WTC11 (cell line): ENCODE measurements at regions not wholly inside any gene's neighbourhood (a gene's known extent, or its start where the extent isn't known, plus 50 kb on each side); places are given as distances from the start of the nearest gene placed in this dataset.

Source experiments
- ATAC-seq: fragments of 200-7000 bp; cut with Tn5 transposase; 2 replicates; pipeline ENCODE4 v1.10.0; 2021; ENCODE audit warnings: mild to moderate bottlenecking, moderate library complexity
- CTCF ChIA-PET: fragments of 300-600 bp; sonication (Branson Sonifier 250); formaldehyde crosslinking; loops from one replicate; lab custom pipeline; 2021; ENCODE audit warnings: antibody characterized with exemption; lab: Charles Lee
- POLR2A ChIA-PET: fragments of 350-600 bp; sonication (Branson Sonifier 250); formaldehyde crosslinking; loops from one replicate; lab custom pipeline; 2021; ENCODE audit warnings: antibody characterized with exemption; lab: Charles Lee
- DNase-seq: peaks from one replicate; pipeline ENCODE4 v3.0.0; 2021; ENCODE audit warnings: low spot score
- H3K27ac Mint-ChIP-seq: 2 replicates; pipeline ENCODE4 v1.8.0; 2021; ENCODE audit warnings: mixed read lengths
- H3K27me3 Mint-ChIP-seq: 2 replicates; pipeline ENCODE4 v1.8.0; 2021; ENCODE audit warnings: low read depth, mild to moderate bottlenecking, moderate library complexity, mixed read lengths
- H3K36me3 Mint-ChIP-seq: 2 replicates; pipeline ENCODE4 v1.8.0; 2021; ENCODE audit warnings: mixed read lengths
- H3K4me1 Mint-ChIP-seq: 2 replicates; pipeline ENCODE4 v1.8.0; 2022; ENCODE audit warnings: mixed read lengths
- H3K4me3 Mint-ChIP-seq: 2 replicates; pipeline ENCODE4 v1.8.0; 2021; ENCODE audit warnings: mild to moderate bottlenecking, moderate library complexity, mixed read lengths
- H3K9me3 Mint-ChIP-seq: 2 replicates; pipeline ENCODE4 v1.8.0; 2021; ENCODE audit warnings: mixed read lengths
- CBFB ChIP-seq: sonication (generic); formaldehyde crosslinking; IDR thresholded peaks from 2 replicates; pipeline ENCODE4 v1.8.1; 2022; ENCODE audit warnings: mild to moderate bottlenecking, low read depth, missing genetic modification reagents
- CREB1 ChIP-seq: sonication (generic); formaldehyde crosslinking; IDR thresholded peaks from 2 replicates; pipeline ENCODE4 v1.8.0; 2023; ENCODE audit warnings: mild to moderate bottlenecking, missing genetic modification reagents
- GRHL2 ChIP-seq: fragments of 250-450 bp; sonication (Bioruptor Pico); IDR thresholded peaks from 2 replicates; pipeline ENCODE4 v1.8.0; 2022; ENCODE audit warnings: mild to moderate bottlenecking, moderate library complexity; ENCODE audit not compliant: insufficient replicate concordance, severe bottlenecking
- NFE2L1 ChIP-seq: sonication (generic); formaldehyde crosslinking; IDR thresholded peaks from 2 replicates; pipeline ENCODE4 v1.8.1; 2023; ENCODE audit warnings: missing genetic modification reagents
- NR3C1 ChIP-seq: sonication (generic); formaldehyde crosslinking; conservative IDR thresholded peaks from 2 replicates; pipeline ENCODE4 v1.8.1; 2023; ENCODE audit warnings: low read depth, mild to moderate bottlenecking, missing genetic modification reagents
- TCF7 ChIP-seq: sonication (generic); formaldehyde crosslinking; IDR thresholded peaks from 2 replicates; pipeline ENCODE4 v1.8.0; 2022; ENCODE audit warnings: mild to moderate bottlenecking, low read depth, missing genetic modification reagents, moderate library complexity
- TP53 ChIP-seq: sonication (generic); formaldehyde crosslinking; IDR thresholded peaks from 2 replicates; pipeline ENCODE4 v1.8.1; 2023; ENCODE audit warnings: mild to moderate bottlenecking, missing genetic modification reagents
- ZBTB21 ChIP-seq: sonication (generic); formaldehyde crosslinking; IDR thresholded peaks from 2 replicates; pipeline ENCODE4 v1.8.1; 2023; ENCODE audit warnings: mild to moderate bottlenecking, missing genetic modification reagents, borderline replicate concordance
- ZNF121 ChIP-seq: sonication (generic); formaldehyde crosslinking; IDR thresholded peaks from 2 replicates; pipeline ENCODE4 v1.8.0; 2023; ENCODE audit warnings: missing genetic modification reagents
- TF ChIP-seq, protein P1 (sequence below): sonication (generic); formaldehyde crosslinking; IDR thresholded peaks from 2 replicates; pipeline ENCODE4 v1.8.1; 2023; ENCODE audit warnings: mild to moderate bottlenecking, missing genetic modification reagents, moderate library complexity
- TF ChIP-seq, protein P2 (sequence below): sonication (generic); formaldehyde crosslinking; IDR thresholded peaks from 2 replicates; pipeline ENCODE4 v1.8.0; 2022; ENCODE audit warnings: mild to moderate bottlenecking, missing genetic modification reagents
- TF ChIP-seq, protein P3 (sequence below): fragments of 250-450 bp; sonication (Bioruptor Pico); IDR thresholded peaks from 2 replicates; pipeline ENCODE4 v2.1.2; 2022; ENCODE audit warnings: mild to moderate bottlenecking, moderate library complexity
- TF ChIP-seq, protein P4 (sequence below): sonication (generic); formaldehyde crosslinking; IDR thresholded peaks from 2 replicates; pipeline ENCODE4 v1.8.0; 2022; ENCODE audit warnings: mild to moderate bottlenecking, missing genetic modification reagents
- TF ChIP-seq, protein P5 (sequence below): sonication (generic); formaldehyde crosslinking; IDR thresholded peaks from 2 replicates; pipeline ENCODE4 v1.8.0; 2022; ENCODE audit warnings: mild to moderate bottlenecking, missing genetic modification reagents
- TF ChIP-seq, protein P6 (sequence below): fragments of 250-450 bp; sonication (Bioruptor Pico); IDR thresholded peaks from 2 replicates; pipeline ENCODE4 v1.9.0; 2021; ENCODE audit warnings: mild to moderate bottlenecking
- TF ChIP-seq, protein P7 (sequence below): fragments of 250-450 bp; sonication (Bioruptor Pico); IDR thresholded peaks from 2 replicates; pipeline ENCODE4 v1.9.0; 2021; ENCODE audit warnings: mild to moderate bottlenecking

DNA sequence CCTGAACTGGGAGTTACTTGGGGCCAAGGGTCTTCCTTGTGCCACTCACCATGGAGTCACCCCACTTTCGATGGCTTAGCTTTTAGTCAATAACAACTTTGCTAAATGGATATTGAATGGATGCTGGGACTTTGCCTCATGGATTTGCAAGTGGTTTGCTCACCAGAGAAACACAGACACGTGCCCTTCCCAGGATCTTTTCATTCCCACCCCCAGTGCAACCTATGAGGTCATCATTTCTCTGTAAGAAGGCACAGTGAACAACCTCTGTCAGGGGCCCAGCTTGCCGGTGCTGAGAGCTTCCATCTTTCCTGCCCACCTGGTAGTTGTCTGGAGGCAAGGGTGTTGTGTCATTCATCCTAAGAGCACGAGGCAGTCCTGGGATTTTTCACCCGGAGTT, 256.8 kb upstream of the PMEPA1 start:
- Mint-ChIP-seq H3K27me3 (peaks cover 3% of the 10 kb centered on the region; the same call in 1 of the 2 replicates), H3K9me3 (peaks cover 15% of the 10 kb centered on the region), H3K27ac (no peak overlapping the region), H3K36me3 (no peaks in the 10 kb centered on the region), H3K4me1 (no peaks in the 10 kb centered on the region; the same call in 1 of the 2 replicates), H3K4me3 (no peak overlapping the region)
- no peak for ATAC-seq
- no peak for DNase-seq
- TF ChIP-seq ZNF121 (CRISPR knock-in tag) (no peak), NFE2L1 (CRISPR knock-in tag) (no peak), CREB1 (CRISPR knock-in tag) (no peak), TP53 (no peak)
- TF ChIP-seq, protein P1, sequence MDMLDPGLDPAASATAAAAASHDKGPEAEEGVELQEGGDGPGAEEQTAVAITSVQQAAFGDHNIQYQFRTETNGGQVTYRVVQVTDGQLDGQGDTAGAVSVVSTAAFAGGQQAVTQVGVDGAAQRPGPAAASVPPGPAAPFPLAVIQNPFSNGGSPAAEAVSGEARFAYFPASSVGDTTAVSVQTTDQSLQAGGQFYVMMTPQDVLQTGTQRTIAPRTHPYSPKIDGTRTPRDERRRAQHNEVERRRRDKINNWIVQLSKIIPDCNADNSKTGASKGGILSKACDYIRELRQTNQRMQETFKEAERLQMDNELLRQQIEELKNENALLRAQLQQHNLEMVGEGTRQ (CRISPR knock-in tag), result no peak
- TF ChIP-seq, protein P2, sequence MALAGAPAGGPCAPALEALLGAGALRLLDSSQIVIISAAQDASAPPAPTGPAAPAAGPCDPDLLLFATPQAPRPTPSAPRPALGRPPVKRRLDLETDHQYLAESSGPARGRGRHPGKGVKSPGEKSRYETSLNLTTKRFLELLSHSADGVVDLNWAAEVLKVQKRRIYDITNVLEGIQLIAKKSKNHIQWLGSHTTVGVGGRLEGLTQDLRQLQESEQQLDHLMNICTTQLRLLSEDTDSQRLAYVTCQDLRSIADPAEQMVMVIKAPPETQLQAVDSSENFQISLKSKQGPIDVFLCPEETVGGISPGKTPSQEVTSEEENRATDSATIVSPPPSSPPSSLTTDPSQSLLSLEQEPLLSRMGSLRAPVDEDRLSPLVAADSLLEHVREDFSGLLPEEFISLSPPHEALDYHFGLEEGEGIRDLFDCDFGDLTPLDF (CRISPR knock-in tag), result no peak
- TF ChIP-seq, protein P3, sequence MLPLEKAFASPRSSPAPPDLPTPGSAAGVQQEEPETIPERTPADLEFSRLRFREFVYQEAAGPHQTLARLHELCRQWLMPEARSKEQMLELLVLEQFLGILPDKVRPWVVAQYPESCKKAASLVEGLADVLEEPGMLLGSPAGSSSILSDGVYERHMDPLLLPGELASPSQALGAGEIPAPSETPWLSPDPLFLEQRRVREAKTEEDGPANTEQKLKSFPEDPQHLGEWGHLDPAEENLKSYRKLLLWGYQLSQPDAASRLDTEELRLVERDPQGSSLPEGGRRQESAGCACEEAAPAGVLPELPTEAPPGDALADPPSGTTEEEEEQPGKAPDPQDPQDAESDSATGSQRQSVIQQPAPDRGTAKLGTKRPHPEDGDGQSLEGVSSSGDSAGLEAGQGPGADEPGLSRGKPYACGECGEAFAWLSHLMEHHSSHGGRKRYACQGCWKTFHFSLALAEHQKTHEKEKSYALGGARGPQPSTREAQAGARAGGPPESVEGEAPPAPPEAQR (CRISPR knock-in tag), result no peak
- TF ChIP-seq, protein P4, sequence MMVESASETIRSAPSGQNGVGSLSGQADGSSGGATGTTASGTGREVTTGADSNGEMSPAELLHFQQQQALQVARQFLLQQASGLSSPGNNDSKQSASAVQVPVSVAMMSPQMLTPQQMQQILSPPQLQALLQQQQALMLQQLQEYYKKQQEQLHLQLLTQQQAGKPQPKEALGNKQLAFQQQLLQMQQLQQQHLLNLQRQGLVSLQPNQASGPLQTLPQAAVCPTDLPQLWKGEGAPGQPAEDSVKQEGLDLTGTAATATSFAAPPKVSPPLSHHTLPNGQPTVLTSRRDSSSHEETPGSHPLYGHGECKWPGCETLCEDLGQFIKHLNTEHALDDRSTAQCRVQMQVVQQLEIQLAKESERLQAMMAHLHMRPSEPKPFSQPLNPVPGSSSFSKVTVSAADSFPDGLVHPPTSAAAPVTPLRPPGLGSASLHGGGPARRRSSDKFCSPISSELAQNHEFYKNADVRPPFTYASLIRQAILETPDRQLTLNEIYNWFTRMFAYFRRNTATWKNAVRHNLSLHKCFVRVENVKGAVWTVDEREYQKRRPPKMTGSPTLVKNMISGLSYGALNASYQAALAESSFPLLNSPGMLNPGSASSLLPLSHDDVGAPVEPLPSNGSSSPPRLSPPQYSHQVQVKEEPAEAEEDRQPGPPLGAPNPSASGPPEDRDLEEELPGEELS (CRISPR knock-in tag), result no peak
- POLR2A ChIA-PET, result interaction anchor here (0.6 kb wide), 1 partner anchor 295 kb away, joined by 3 read pairs; no protein-coding TSS in a partner anchor
- CTCF ChIA-PET, result interaction anchor here (1.1 kb wide), 1 partner anchor 20 kb away, joined by 3 read pairs; no protein-coding TSS in a partner anchor

DNA sequence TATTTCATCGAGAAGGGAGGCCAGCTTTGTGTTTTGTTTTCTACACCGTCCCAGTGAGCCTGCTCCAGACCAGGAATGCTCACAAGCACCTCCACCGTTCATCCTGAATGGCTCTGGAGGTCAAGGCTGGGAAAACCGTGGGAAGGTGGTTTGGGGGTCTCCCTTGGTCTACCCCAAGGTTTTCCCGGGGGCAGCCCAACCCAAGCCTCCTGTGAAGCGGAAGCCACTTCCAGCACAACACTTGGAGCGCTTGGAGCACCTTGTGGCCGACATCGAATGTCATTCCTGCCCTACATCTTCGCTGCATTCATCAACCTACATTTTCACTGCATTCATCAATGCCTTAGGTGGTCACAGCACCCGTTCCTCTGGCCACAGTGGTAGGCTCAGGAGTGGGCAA, 255.6 kb upstream of the PMEPA1 start:
- peaks cover 3% of the 10 kb centered on the region; the same call in 1 of the 2 replicates for H3K27me3 Mint-ChIP-seq
- H3K36me3 Mint-ChIP-seq, result no peaks in the 10 kb centered on the region
- ChIA-PET POLR2A (no interaction called here), CTCF (interaction anchor here (0.6 kb wide), 1 partner anchor 64 kb away, joined by 5 read pairs; no protein-coding TSS in a partner anchor)
- ATAC-seq (no peak), DNase-seq (no peak)
- peaks cover 11% of the 10 kb centered on the region for H3K9me3 Mint-ChIP-seq
- H3K4me1 Mint-ChIP-seq, result no peaks in the 10 kb centered on the region; the same call in 1 of the 2 replicates
- no peak overlapping the region for H3K4me3 Mint-ChIP-seq
- H3K27ac Mint-ChIP-seq, result no peak overlapping the region
- TF ChIP-seq CBFB (CRISPR knock-in tag) (no peak), NR3C1 (CRISPR knock-in tag) (no peak), GRHL2 (CRISPR knock-in tag) (no peak), ZBTB21 (CRISPR knock-in tag) (no peak), TCF7 (CRISPR knock-in tag) (no peak), ZNF121 (CRISPR knock-in tag) (no peak)
- TF ChIP-seq, protein P5, sequence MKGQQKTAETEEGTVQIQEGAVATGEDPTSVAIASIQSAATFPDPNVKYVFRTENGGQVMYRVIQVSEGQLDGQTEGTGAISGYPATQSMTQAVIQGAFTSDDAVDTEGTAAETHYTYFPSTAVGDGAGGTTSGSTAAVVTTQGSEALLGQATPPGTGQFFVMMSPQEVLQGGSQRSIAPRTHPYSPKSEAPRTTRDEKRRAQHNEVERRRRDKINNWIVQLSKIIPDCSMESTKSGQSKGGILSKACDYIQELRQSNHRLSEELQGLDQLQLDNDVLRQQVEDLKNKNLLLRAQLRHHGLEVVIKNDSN, result no peak
- TF ChIP-seq, protein P6, sequence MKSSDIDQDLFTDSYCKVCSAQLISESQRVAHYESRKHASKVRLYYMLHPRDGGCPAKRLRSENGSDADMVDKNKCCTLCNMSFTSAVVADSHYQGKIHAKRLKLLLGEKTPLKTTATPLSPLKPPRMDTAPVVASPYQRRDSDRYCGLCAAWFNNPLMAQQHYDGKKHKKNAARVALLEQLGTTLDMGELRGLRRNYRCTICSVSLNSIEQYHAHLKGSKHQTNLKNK (CRISPR knock-in tag), result no peak
- TF ChIP-seq, protein P7, sequence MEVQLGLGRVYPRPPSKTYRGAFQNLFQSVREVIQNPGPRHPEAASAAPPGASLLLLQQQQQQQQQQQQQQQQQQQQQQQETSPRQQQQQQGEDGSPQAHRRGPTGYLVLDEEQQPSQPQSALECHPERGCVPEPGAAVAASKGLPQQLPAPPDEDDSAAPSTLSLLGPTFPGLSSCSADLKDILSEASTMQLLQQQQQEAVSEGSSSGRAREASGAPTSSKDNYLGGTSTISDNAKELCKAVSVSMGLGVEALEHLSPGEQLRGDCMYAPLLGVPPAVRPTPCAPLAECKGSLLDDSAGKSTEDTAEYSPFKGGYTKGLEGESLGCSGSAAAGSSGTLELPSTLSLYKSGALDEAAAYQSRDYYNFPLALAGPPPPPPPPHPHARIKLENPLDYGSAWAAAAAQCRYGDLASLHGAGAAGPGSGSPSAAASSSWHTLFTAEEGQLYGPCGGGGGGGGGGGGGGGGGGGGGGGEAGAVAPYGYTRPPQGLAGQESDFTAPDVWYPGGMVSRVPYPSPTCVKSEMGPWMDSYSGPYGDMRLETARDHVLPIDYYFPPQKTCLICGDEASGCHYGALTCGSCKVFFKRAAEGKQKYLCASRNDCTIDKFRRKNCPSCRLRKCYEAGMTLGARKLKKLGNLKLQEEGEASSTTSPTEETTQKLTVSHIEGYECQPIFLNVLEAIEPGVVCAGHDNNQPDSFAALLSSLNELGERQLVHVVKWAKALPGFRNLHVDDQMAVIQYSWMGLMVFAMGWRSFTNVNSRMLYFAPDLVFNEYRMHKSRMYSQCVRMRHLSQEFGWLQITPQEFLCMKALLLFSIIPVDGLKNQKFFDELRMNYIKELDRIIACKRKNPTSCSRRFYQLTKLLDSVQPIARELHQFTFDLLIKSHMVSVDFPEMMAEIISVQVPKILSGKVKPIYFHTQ (CRISPR knock-in tag), result no peak
